PC-3 (cell line): ENCODE measurements at regions not wholly inside any gene's neighbourhood (a gene's known extent, or its start where the extent isn't known, plus 50 kb on each side); places are given as distances from the start of the nearest gene placed in this dataset.

Experiments
- ATAC-seq: fragments of 200-7000 bp; cut with Tn5 transposase; 2 replicates; pipeline ENCODE4 v1.9.1; 2020; ENCODE audit warnings: mild to moderate bottlenecking, moderate library complexity
- BruUV-seq: library from RNA; stranded (reverse); fragments of 400-500 nt; replicated peaks from 2 replicates; lab custom pipeline; 2021; lab: Mats Ljungman, UMichigan
- CTCF ChIA-PET: fragments of 300-600 bp; sonication (Branson Sonifier 250); formaldehyde crosslinking; loops from one replicate; lab custom pipeline; 2022; ENCODE audit warnings: antibody characterized with exemption; lab: Charles Lee
- POLR2A ChIA-PET: fragments of 300-600 bp; sonication (Branson Sonifier 250); formaldehyde crosslinking; loops from one replicate; lab custom pipeline; 2022; ENCODE audit warnings: antibody characterized with exemption; ENCODE audit not compliant: unreplicated experiment; lab: Charles Lee
- DNase-seq: peaks from one replicate; pipeline ENCODE4 v3.0.0-alpha.2; 2015
- H2AFZ ChIP-seq: fragments of 300-600 bp; sonication (generic); 2 replicates; pipeline ENCODE4 v1.6.0; 2016; ENCODE audit warnings: antibody characterized with exemption, low read length
- H3F3A ChIP-seq: fragments of 300-600 bp; sonication (generic); one replicate; pipeline ENCODE4 v1.6.0; 2017; ENCODE audit warnings: antibody characterized with exemption, low read length, control low read depth, mild to moderate bottlenecking; ENCODE audit not compliant: unreplicated experiment
- H3K27ac ChIP-seq: fragments of 300-600 bp; sonication (generic); 2 replicates; pipeline ENCODE4 v1.5.1; 2016; ENCODE audit warnings: mild to moderate bottlenecking, low read length
- H3K27me3 ChIP-seq: fragments of 300-600 bp; sonication (generic); 2 replicates; pipeline ENCODE4 v1.6.1; 2016; ENCODE audit warnings: low read length, mixed read lengths
- H3K36me3 ChIP-seq: fragments of 300-600 bp; sonication (generic); 2 replicates; pipeline ENCODE4 v1.6.1; 2016; ENCODE audit warnings: low read depth, mixed run types, low read length, mixed read lengths
- H3K4me1 ChIP-seq: fragments of 300-600 bp; sonication (generic); 2 replicates; pipeline ENCODE4 v1.5.1; 2016; ENCODE audit warnings: low read length; ENCODE audit not compliant: insufficient read depth
- H3K4me2 ChIP-seq: fragments of 300-600 bp; sonication (generic); 2 replicates; pipeline ENCODE4 v1.6.0; 2016; ENCODE audit warnings: low read length
- H3K4me3 ChIP-seq: fragments of 300-600 bp; sonication (generic); 2 replicates; pipeline ENCODE4 v1.5.1; 2016; ENCODE audit warnings: mild to moderate bottlenecking, low read length, mixed read lengths
- H3K79me2 ChIP-seq: fragments of 300-600 bp; sonication (generic); 2 replicates; pipeline ENCODE4 v1.6.1; 2017; ENCODE audit warnings: low read length, mixed read lengths
- H3K9ac ChIP-seq: fragments of 300-600 bp; sonication (generic); 2 replicates; pipeline ENCODE4 v1.6.0; 2016; ENCODE audit warnings: mild to moderate bottlenecking, low read length
- H3K9me2 ChIP-seq: fragments of 300-600 bp; sonication (generic); replicated peaks from 2 replicates; pipeline ENCODE4 v1.6.1; 2016; ENCODE audit warnings: mixed run types, low read length, mixed read lengths
- H3K9me3 ChIP-seq: fragments of 300-600 bp; sonication (generic); 2 replicates; pipeline ENCODE4 v1.6.1; 2016; ENCODE audit warnings: low read length, mixed read lengths
- H4K20me1 ChIP-seq: fragments of 300-600 bp; sonication (generic); 2 replicates; pipeline ENCODE4 v1.6.1; 2016; ENCODE audit warnings: low read length, mixed read lengths
- EZH2 ChIP-seq: fragments of 300-600 bp; sonication (generic); IDR thresholded peaks from one replicate; pipeline ENCODE4 v1.6.1; 2017; ENCODE audit warnings: antibody characterized with exemption, mild to moderate bottlenecking, low read length; ENCODE audit not compliant: unreplicated experiment
- EZH2phosphoT487 ChIP-seq: fragments of 300-600 bp; sonication (generic); IDR thresholded peaks from 2 replicates; pipeline ENCODE4 v1.6.1; 2018; ENCODE audit warnings: mild to moderate bottlenecking, antibody characterized with exemption, low read length, borderline replicate concordance
- intact Hi-C: fragments of 100-400 bp; cut with micrococcal nuclease; formaldehyde crosslinking; loops from 2 replicates; pipeline ENCODE4 v1.9.0; 2023
- TF ChIP-seq, protein P1 (sequence below): fragments of 300-600 bp; sonication (generic); conservative IDR thresholded peaks from 2 replicates; pipeline ENCODE4 v1.5.1; 2017; ENCODE audit warnings: antibody characterized with exemption, low read depth, mild to moderate bottlenecking, low read length

DNA sequence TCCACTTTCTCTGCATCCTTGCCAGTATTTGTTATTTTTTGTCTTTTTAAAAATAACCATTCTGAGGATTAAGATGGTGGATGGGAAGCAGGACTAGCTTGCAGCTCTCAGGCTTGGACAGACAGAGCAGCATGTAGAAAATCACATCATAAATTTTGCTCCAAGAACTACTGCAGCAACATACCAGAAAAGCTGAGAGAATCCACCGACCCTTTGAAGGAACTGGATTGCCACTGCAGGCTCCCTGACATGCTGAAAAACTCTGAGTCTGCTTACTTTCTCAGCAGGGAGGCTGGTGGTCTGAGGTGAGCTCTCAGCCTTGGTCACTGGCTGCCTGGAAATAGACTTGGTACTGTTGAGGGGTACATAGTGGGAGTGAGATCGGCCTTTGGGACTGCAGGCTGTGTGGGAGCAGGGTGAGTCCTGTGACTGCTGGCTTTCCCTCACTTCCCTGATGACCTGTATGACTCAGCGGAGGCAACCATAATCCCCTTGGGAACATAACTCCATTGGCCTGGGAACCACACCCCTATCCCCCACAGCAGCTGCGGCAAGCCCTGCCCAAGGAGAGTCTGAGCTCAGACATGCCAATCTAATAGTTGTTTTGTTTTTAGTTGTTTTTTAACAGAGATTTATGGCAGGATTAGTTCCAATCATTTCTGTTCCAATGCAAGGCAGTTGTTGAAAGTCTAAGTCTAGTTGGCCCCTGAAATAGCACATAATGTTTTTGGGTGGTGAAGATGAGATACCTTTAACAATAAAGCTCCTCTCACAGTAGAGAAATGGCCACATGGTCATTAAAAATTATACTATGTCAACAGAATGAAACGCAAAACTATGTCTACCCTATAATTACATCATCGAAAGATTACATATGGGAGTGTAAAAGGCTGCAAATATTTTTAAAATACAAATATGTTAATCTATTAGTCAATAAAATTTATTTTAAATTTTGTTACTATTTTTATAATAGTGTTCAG is 414.2 kb upstream of the CHAC2 start:
- H3K27me3 ChIP-seq: no peaks in the 10 kb centered on the region
- no peak overlapping the region for H3K4me3 ChIP-seq
- CTCF ChIA-PET: no interaction called here
- no peaks in the 10 kb centered on the region for H3K9me2 ChIP-seq
- H3K4me2 ChIP-seq: peak overlapping the region; percentile 40
- BruUV-seq: no TSS peak
- peak; percentile 67 for DNase-seq
- no peaks in the 10 kb centered on the region for H3K79me2 ChIP-seq
- intact Hi-C loops: no loop called here
- H4K20me1 ChIP-seq: no peaks in the 10 kb centered on the region
- H2AFZ ChIP-seq: peak overlapping the region; percentile 71
- peaks cover 12% of the 10 kb centered on the region for H3K4me1 ChIP-seq
- H3F3A ChIP-seq: no peaks in the 10 kb centered on the region
- TF ChIP-seq, protein P1, sequence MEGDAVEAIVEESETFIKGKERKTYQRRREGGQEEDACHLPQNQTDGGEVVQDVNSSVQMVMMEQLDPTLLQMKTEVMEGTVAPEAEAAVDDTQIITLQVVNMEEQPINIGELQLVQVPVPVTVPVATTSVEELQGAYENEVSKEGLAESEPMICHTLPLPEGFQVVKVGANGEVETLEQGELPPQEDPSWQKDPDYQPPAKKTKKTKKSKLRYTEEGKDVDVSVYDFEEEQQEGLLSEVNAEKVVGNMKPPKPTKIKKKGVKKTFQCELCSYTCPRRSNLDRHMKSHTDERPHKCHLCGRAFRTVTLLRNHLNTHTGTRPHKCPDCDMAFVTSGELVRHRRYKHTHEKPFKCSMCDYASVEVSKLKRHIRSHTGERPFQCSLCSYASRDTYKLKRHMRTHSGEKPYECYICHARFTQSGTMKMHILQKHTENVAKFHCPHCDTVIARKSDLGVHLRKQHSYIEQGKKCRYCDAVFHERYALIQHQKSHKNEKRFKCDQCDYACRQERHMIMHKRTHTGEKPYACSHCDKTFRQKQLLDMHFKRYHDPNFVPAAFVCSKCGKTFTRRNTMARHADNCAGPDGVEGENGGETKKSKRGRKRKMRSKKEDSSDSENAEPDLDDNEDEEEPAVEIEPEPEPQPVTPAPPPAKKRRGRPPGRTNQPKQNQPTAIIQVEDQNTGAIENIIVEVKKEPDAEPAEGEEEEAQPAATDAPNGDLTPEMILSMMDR: no peak
- H3K9me3 ChIP-seq: no peaks in the 10 kb centered on the region
- peak; percentile 85 for ATAC-seq
- POLR2A ChIA-PET: no interaction called here
- H3K36me3 ChIP-seq: no peaks in the 10 kb centered on the region
- H3K27ac ChIP-seq: peak overlapping the region; percentile 80
- H3K9ac ChIP-seq: peak overlapping the region; percentile 50

DNA sequence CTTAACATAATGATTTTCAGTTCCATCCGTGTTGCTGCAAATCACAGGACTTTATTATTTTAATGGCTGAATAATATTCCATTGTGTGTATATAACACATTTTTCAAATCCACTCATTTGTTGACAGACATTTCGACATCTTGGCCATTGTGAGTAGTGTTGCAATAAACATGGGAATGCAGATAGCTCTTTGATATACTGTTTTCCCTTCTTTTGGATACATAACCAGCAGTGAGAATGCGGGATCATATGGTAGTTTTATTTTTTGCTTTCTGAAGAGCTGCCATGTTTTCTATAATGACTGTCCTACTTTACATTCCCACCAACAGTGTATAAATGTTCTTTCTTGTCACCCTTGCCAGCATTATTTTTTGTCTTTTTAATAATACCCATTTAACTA is 420.3 kb upstream of the CHAC2 start:
- CTCF ChIA-PET: no interaction called here
- Histone ChIP-seq H3K79me2 (no peaks in the 10 kb centered on the region), H3K36me3 (no peaks in the 10 kb centered on the region), H3K4me3 (no peak overlapping the region), H3K9me2 (no peaks in the 10 kb centered on the region), H3K4me1 (no peaks in the 10 kb centered on the region), H3K9me3 (no peaks in the 10 kb centered on the region), H3K9ac (no peak overlapping the region), H4K20me1 (no peaks in the 10 kb centered on the region), H3K27me3 (no peaks in the 10 kb centered on the region), H2AFZ (no peak overlapping the region), H3K27ac (no peak overlapping the region), H3F3A (no peaks in the 10 kb centered on the region), H3K4me2 (no peak overlapping the region)
- ATAC-seq (no peak), DNase-seq (no peak)
- intact Hi-C loops: no loop called here
- POLR2A ChIA-PET: no interaction called here
- BruUV-seq: no TSS peak
- no peak for TF ChIP-seq EZH2
- TF ChIP-seq EZH2phosphoT487: no peak
- TF ChIP-seq, protein P1: no peak

DNA sequence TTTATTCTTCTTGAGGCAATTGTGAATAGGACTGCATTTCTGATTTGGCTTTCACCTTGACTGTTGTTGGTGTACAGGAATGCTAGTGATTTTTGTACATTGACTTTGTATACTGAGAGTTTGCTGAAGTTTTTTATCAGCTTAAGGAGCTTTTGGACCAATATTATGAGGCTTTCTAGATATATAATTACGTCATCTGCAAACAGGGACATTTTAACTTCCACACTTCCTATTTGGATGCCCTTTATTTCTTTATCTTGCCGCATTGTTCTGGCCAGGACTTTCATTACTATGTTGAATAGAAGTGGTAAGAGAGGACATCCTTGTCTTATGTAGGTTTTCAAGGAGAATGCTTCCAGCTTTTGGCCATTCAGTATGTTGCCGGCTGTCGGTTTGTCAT is 425.4 kb upstream of the CHAC2 start:
- no peaks in the 10 kb centered on the region for H3K27me3 ChIP-seq
- ChIA-PET CTCF (no interaction called here), POLR2A (no interaction called here)
- intact Hi-C loops: no loop called here
- no peak overlapping the region for H3K9ac ChIP-seq
- ATAC-seq (no peak), DNase-seq (no peak)
- no peaks in the 10 kb centered on the region for H3K79me2 ChIP-seq
- H3K4me1 ChIP-seq: no peaks in the 10 kb centered on the region
- H3K36me3 ChIP-seq: no peaks in the 10 kb centered on the region
- no peaks in the 10 kb centered on the region for H3F3A ChIP-seq
- H3K4me2 ChIP-seq: no peak overlapping the region
- H3K4me3 ChIP-seq: no peak overlapping the region
- TF ChIP-seq EZH2phosphoT487 (no peak), EZH2 (no peak)
- TF ChIP-seq, protein P1: no peak
- no peak overlapping the region for H3K27ac ChIP-seq
- no peaks in the 10 kb centered on the region for H3K9me2 ChIP-seq
- H2AFZ ChIP-seq: no peak overlapping the region
- no peaks in the 10 kb centered on the region for H4K20me1 ChIP-seq
- no TSS peak for BruUV-seq
- no peaks in the 10 kb centered on the region for H3K9me3 ChIP-seq
